RWPE2 (cell line): ENCODE measurements at regions not wholly inside any gene's neighbourhood (a gene's known extent, or its start where the extent isn't known, plus 50 kb on each side); places are given as distances from the start of the nearest gene placed in this dataset.
A peak's percentile ranks its signal among the peaks of the same experiment; 100 is the strongest.

ENCODE experiments used
- ATAC-seq: fragments of 200-7000 bp; cut with Tn5 transposase; 3 replicates; pipeline ENCODE4 v1.9.1; 2021; ENCODE audit warnings: low read depth
- DNase-seq: peaks from one replicate; pipeline ENCODE4 v3.0.0-alpha.2; 2020; ENCODE audit warnings: low spot score
- H3K27ac ChIP-seq: fragments of 450-650 bp; 2 replicates; pipeline ENCODE4 v1.5.1; 2017; ENCODE audit warnings: mild to moderate bottlenecking; ENCODE audit not compliant: poor library complexity, severe bottlenecking
- H3K27me3 ChIP-seq: fragments of 250-450 bp; sonication (Bioruptor Pico); 2 replicates; pipeline ENCODE4 v1.5.1; 2021; ENCODE audit warnings: mild to moderate bottlenecking, moderate library complexity; ENCODE audit not compliant: insufficient read depth, poor library complexity, severe bottlenecking
- H3K36me3 ChIP-seq: fragments of 250-450 bp; sonication (Bioruptor Pico); 2 replicates; pipeline ENCODE4 v1.5.1; 2020; ENCODE audit warnings: low read depth, mild to moderate bottlenecking, moderate library complexity
- H3K4me1 ChIP-seq: fragments of 250-450 bp; sonication (Bioruptor Pico); 2 replicates; pipeline ENCODE4 v1.5.1; 2021; ENCODE audit warnings: mild to moderate bottlenecking, moderate library complexity; ENCODE audit not compliant: insufficient read depth, poor library complexity, severe bottlenecking
- H3K4me3 ChIP-seq: fragments of 250-450 bp; sonication (Bioruptor Pico); 2 replicates; pipeline ENCODE4 v1.5.1; 2021; ENCODE audit warnings: mild to moderate bottlenecking, moderate library complexity; ENCODE audit not compliant: severe bottlenecking
- H3K9me3 ChIP-seq: fragments of 250-450 bp; sonication (Bioruptor Pico); 2 replicates; pipeline ENCODE4 v1.5.1; 2021; ENCODE audit warnings: mild to moderate bottlenecking, moderate library complexity; ENCODE audit not compliant: severe bottlenecking
- CTCF ChIP-seq: fragments of 450-650 bp; IDR thresholded peaks from one replicate; pipeline ENCODE4 v1.5.1; 2017; ENCODE audit warnings: mild to moderate bottlenecking, moderate library complexity; ENCODE audit not compliant: poor library complexity, severe bottlenecking

GRCh38 chr2:23330214-23330613 lies 54.8 kb upstream of the KLHL29 start:
- no peaks in the 10 kb centered on the region for H3K4me1 ChIP-seq
- H3K9me3 ChIP-seq, result no peaks in the 10 kb centered on the region
- peak; percentile 44; the same call in 1 of the 3 replicates for ATAC-seq
- no peak overlapping the region for H3K4me3 ChIP-seq
- TF ChIP-seq CTCF, result no peak
- no peaks in the 10 kb centered on the region for H3K36me3 ChIP-seq
- H3K27me3 ChIP-seq, result no peaks in the 10 kb centered on the region
- H3K27ac ChIP-seq, result no peak overlapping the region
- DNase-seq, result no peak
